HEK293 (cell line): ENCODE measurements at regions not wholly inside any gene's neighbourhood (a gene's known extent, or its start where the extent isn't known, plus 50 kb on each side); places are given as distances from the start of the nearest gene placed in this dataset.

Experiments
- CTCF ChIA-PET: fragments of 350-600 bp; formaldehyde crosslinking; extraction: SDS; loops from one replicate; lab custom pipeline; 2021; ENCODE audit warnings: antibody characterized with exemption; lab: Yijun Ruan, JAX
- POLR2A ChIA-PET: fragments of 300-600 bp; formaldehyde crosslinking; extraction: SDS; loops from one replicate; lab custom pipeline; 2020; ENCODE audit warnings: antibody characterized with exemption, inconsistent platforms; lab: Yijun Ruan, JAX
- H3K27ac ChIP-seq: fragments of 200-500 bp; sonication (Bioruptor generic); 2 replicates; pipeline ENCODE4 v1.5.1; 2014; ENCODE audit warnings: low read depth, low read length, control low read depth, inconsistent platforms; ENCODE audit errors: extremely low read depth
- H3K36me3 ChIP-seq, 2 experiments: fragments of 200-500 bp in 1 of 2; sonication (Bioruptor generic) in 1 of 2; 1 replicate in 1 of 2; 2 replicates in 1 of 2; pipeline ENCODE4 v1.5.1; 2014 to 2017; ENCODE audit warnings: inconsistent platforms in 2 of 2, low read length in 2 of 2; ENCODE audit not compliant: control insufficient read depth in 2 of 2, insufficient read depth in 1 of 2
- H3K4me1 ChIP-seq: fragments of 200-500 bp; sonication (Bioruptor generic); 2 replicates; pipeline ENCODE4 v1.5.1; 2014; ENCODE audit warnings: mild to moderate bottlenecking, low read length, inconsistent platforms; ENCODE audit not compliant: control insufficient read depth, insufficient read depth
- H3K4me3 ChIP-seq: 2 replicates; pipeline ENCODE4 v1.5.1; 2011; ENCODE audit warnings: low read depth, mild to moderate bottlenecking, control low read depth, low read length, moderate library complexity
- H3K9me3 ChIP-seq: fragments of 200-500 bp; sonication (Bioruptor generic); 2 replicates; pipeline ENCODE4 v1.5.1; 2014; ENCODE audit warnings: low read depth, low read length, inconsistent platforms; ENCODE audit not compliant: control insufficient read depth, insufficient read depth
- PRDM1 ChIP-seq: fragments of 450-650 bp; formaldehyde crosslinking; IDR thresholded peaks from 2 replicates; pipeline ENCODE4; 2016; ENCODE audit warnings: missing biosample characterization, missing genetic modification characterization
- SP2 ChIP-seq: fragments of 450-650 bp; formaldehyde crosslinking; IDR thresholded peaks from 2 replicates; pipeline ENCODE4 v1.5.1; 2016; ENCODE audit warnings: missing biosample characterization, missing genetic modification characterization
- TSHZ1 ChIP-seq: fragments of 450-650 bp; formaldehyde crosslinking; IDR thresholded peaks from 2 replicates; pipeline ENCODE4 v1.5.1; 2016; ENCODE audit warnings: missing biosample characterization, missing genetic modification characterization, borderline replicate concordance
- ZNF140 ChIP-seq: fragments of 450-650 bp; formaldehyde crosslinking; IDR thresholded peaks from 2 replicates; pipeline ENCODE4 v1.5.1; 2016; ENCODE audit warnings: missing biosample characterization, missing genetic modification characterization
- ZNF214 ChIP-seq: fragments of 450-650 bp; formaldehyde crosslinking; IDR thresholded peaks from 2 replicates; pipeline ENCODE4 v1.5.1; 2017; ENCODE audit warnings: missing biosample characterization, mild to moderate bottlenecking, missing genetic modification characterization, borderline replicate concordance
- ZNF274 ChIP-seq, 2 experiments: fragments of 200-500 bp in 1 of 2; fragments of 450-650 bp in 1 of 2; sonication (Bioruptor generic) in 1 of 2; formaldehyde crosslinking in 1 of 2; IDR thresholded peaks; 2 replicates each; pipeline versions ENCODE4 v1.5.1 to v1.6.1; 2014 to 2016; ENCODE audit warnings: borderline replicate concordance in 1 of 2, inconsistent platforms in 1 of 2, low read length in 1 of 2, missing biosample characterization in 1 of 2, missing genetic modification characterization in 1 of 2
- ZNF350 ChIP-seq: fragments of 450-650 bp; formaldehyde crosslinking; IDR thresholded peaks from 2 replicates; pipeline ENCODE4 v1.5.0; 2017; ENCODE audit warnings: missing biosample characterization, mild to moderate bottlenecking, missing genetic modification characterization
- ZNF560 ChIP-seq: fragments of 450-650 bp; formaldehyde crosslinking; IDR thresholded peaks from 2 replicates; pipeline ENCODE4 v1.5.1; 2017; ENCODE audit warnings: missing biosample characterization, missing genetic modification characterization, borderline replicate concordance
- ZNF624 ChIP-seq: fragments of 450-650 bp; formaldehyde crosslinking; IDR thresholded peaks from 2 replicates; pipeline ENCODE4 v1.5.1; 2017; ENCODE audit warnings: missing biosample characterization, missing genetic modification characterization
- ZNF626 ChIP-seq: fragments of 450-650 bp; sonication (Bioruptor Pico); formaldehyde crosslinking; IDR thresholded peaks from 2 replicates; pipeline ENCODE4 v1.5.1; 2018; ENCODE audit warnings: missing biosample characterization, missing genetic modification characterization, inconsistent platforms
- ZNF654 ChIP-seq: fragments of 450-650 bp; formaldehyde crosslinking; IDR thresholded peaks from 2 replicates; pipeline ENCODE4 v1.5.1; 2016; ENCODE audit warnings: low read depth, missing biosample characterization, missing genetic modification characterization
- ZNF76 ChIP-seq: fragments of 450-650 bp; formaldehyde crosslinking; IDR thresholded peaks from 2 replicates; pipeline ENCODE4; 2016; ENCODE audit warnings: low read depth, missing biosample characterization, missing genetic modification characterization, borderline replicate concordance
- TF ChIP-seq, protein P1 (sequence below): fragments of 450-650 bp; formaldehyde crosslinking; IDR thresholded peaks from 2 replicates; pipeline ENCODE4 v1.5.1; 2017; ENCODE audit warnings: missing biosample characterization, missing genetic modification characterization
- TF ChIP-seq, protein P2 (sequence below): fragments of 450-650 bp; formaldehyde crosslinking; IDR thresholded peaks from 2 replicates; pipeline ENCODE4 v1.5.1; 2016; ENCODE audit warnings: missing biosample characterization, missing genetic modification characterization
- TF ChIP-seq, protein P3 (sequence below): fragments of 450-650 bp; formaldehyde crosslinking; IDR thresholded peaks from 2 replicates; pipeline ENCODE4 v1.5.1; 2016; ENCODE audit warnings: missing biosample characterization, missing genetic modification characterization

DNA sequence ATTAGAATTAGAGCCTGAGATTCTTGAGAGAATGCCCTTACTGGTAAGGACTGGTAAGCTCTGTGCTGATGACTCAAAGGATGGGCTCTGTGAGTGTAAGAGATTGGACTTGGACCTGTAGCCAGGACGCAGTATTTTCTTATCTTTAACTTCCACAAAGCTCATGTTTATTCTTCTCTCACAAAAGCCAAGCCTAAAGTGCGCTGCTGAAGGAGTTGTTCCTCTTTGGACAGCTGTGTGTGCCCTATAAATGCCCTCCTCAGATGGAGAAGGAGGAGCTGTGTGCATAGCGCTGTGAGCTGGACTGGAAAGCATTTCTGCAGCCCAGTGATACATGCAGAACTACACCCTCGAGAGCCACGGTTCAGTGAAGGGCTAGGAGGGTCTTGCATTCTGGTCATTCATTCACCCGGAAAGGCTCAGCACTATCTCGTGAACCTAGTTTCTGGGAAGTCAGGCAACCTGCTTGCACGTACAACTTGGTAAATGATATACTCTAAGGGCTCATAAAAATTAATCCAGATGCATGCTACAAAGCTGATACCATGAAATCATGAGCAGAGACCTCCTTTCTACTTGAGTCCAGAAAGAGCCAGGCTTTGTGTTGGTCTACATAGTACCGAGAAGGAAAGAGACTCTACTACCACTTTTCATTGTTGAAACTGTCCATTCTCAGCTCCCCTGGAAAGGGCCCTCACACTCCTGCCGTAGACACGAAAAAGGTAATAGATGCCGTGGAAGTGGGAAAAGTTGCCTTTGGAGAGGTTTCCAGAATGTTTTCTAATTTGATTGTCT, 103.0 kb upstream of the TBL1XR1 start (continued):
- TF ChIP-seq ZNF654 (tag by site-specific recombination), result no peak
- no peak for TF ChIP-seq ZNF274 (IDR thresholded peaks at IDR 0.05; ENCODE audit: low read length)
- no peak for TF ChIP-seq ZNF274 (tag by site-specific recombination; IDR thresholded peaks at IDR 0.05; ENCODE audit: borderline replicate concordance)
- TF ChIP-seq ZNF626 (tag by site-specific recombination), result no peak
- TF ChIP-seq, protein P1, sequence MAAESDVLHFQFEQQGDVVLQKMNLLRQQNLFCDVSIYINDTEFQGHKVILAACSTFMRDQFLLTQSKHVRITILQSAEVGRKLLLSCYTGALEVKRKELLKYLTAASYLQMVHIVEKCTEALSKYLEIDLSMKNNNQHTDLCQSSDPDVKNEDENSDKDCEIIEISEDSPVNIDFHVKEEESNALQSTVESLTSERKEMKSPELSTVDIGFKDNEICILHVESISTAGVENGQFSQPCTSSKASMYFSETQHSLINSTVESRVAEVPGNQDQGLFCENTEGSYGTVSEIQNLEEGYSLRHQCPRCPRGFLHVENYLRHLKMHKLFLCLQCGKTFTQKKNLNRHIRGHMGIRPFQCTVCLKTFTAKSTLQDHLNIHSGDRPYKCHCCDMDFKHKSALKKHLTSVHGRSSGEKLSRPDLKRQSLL (tag by site-specific recombination), result no peak
- TF ChIP-seq, protein P2, sequence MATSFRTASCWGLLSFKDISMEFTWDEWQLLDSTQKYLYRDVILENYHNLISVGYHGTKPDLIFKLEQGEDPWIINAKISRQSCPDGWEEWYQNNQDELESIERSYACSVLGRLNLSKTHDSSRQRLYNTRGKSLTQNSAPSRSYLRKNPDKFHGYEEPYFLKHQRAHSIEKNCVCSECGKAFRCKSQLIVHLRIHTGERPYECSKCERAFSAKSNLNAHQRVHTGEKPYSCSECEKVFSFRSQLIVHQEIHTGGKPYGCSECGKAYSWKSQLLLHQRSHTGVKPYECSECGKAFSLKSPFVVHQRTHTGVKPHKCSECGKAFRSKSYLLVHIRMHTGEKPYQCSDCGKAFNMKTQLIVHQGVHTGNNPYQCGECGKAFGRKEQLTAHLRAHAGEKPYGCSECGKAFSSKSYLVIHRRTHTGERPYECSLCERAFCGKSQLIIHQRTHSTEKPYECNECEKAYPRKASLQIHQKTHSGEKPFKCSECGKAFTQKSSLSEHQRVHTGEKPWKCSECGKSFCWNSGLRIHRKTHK, result no peak
- TF ChIP-seq TSHZ1, result no peak
- TF ChIP-seq, protein P3, sequence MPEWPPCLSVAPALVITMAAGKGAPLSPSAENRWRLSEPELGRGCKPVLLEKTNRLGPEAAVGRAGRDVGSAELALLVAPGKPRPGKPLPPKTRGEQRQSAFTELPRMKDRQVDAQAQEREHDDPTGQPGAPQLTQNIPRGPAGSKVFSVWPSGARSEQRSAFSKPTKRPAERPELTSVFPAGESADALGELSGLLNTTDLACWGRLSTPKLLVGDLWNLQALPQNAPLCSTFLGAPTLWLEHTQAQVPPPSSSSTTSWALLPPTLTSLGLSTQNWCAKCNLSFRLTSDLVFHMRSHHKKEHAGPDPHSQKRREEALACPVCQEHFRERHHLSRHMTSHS, result no peak

- TF ChIP-seq ZNF624 (no peak), ZNF140 (tag by site-specific recombination) (no peak), ZNF76 (no peak)
- H3K27ac ChIP-seq, result no peak overlapping the region
These were observed 103.6 kb upstream of the TBL1XR1 start for GRCh38 chr3:177300842-177301241.

DNA sequence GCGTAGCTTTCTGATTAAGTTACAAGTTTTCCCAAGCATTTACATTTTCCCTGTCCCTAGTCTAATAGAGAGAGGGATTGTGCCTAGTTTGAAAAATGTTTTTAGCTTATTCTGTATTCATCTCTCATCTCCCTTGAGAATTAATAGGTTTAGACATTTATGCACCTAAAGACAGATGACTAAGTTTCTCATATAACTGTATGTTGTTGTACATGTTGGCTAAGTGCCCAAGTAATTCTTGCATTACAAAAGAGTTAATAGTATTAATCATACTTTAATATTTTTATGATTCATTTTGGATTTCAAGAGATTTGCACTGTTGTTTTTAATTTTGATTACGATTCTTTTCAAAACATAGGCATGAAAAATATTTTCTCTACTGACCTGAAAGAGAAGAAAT, 109.0 kb upstream of the TBL1XR1 start:
- ChIA-PET CTCF (no interaction called here), POLR2A (no interaction called here)
- Histone ChIP-seq H3K9me3 (no peaks in the 10 kb centered on the region), H3K36me3 (no peaks in the 10 kb centered on the region), H3K27ac (no peak overlapping the region), H3K4me1 (no peaks in the 10 kb centered on the region), H3K4me3 (no peak overlapping the region)
- TF ChIP-seq ZNF350 (no peak), PRDM1 (no peak), ZNF560 (tag by site-specific recombination) (no peak), ZNF214 (tag by site-specific recombination) (no peak), SP2 (tag by site-specific recombination) (no peak)

More at GRCh38 chr3:177300842-177301241, 103.6 kb upstream of the TBL1XR1 start:
- Histone ChIP-seq H3K36me3 (no peaks in the 10 kb centered on the region), H3K4me1 (no peaks in the 10 kb centered on the region), H3K9me3 (no peaks in the 10 kb centered on the region), H3K4me3 (no peak overlapping the region)
- ChIA-PET POLR2A (no interaction called here), CTCF (no interaction called here)
